Right cardiac atrium (tissue), 5 donors: ENCODE measurements at regions not wholly inside any gene's neighbourhood (a gene's known extent, or its start where the extent isn't known, plus 50 kb on each side); places are given as distances from the start of the nearest gene placed in this dataset.

Experiments used
- ATAC-seq, 2 donors: fragments of 200-7000 bp; cut with Tn5 transposase; one replicate each; pipeline versions ENCODE4 v1.8.0 to v1.9.1; 2020; ENCODE audit warnings: moderate library complexity in 2 of 2, mild to moderate bottlenecking in 1 of 2
- DNase-seq, 3 donors: peaks; one replicate each; pipeline ENCODE4 v3.0.0-alpha.2; 2020
- H3K27ac ChIP-seq: one replicate; pipeline ENCODE4 v1.5.1; 2013; ENCODE audit warnings: mild to moderate bottlenecking, low read length, control low read depth, moderate library complexity
- H3K27me3 ChIP-seq: one replicate; pipeline ENCODE4 v1.6.1; 2013; ENCODE audit not compliant: control insufficient read depth, insufficient read depth
- H3K4me1 ChIP-seq: one replicate; pipeline ENCODE4 v1.6.1; 2013; ENCODE audit warnings: low read length; ENCODE audit not compliant: control insufficient read depth, insufficient read depth
- H3K4me3 ChIP-seq: one replicate; pipeline ENCODE4 v1.5.1; 2013; ENCODE audit warnings: low read length, control low read depth
- H3K9me3 ChIP-seq: one replicate; pipeline ENCODE4 v1.6.1; 2013; ENCODE audit warnings: low read length; ENCODE audit not compliant: control insufficient read depth
- WGBS: extraction: QIAGEN DNeasy Blood & Tissue Kit; methylation state at CpG from one replicate; pipeline ENCODE4 v1.1.7; 2013; 5-methylcytosine and 5-hydroxymethylcytosine counted together
- intact Hi-C, 4 donors: fragments of 100-400 bp; cut with DNase I; formaldehyde crosslinking; loops; one replicate each; pipeline versions ENCODE4 v1.11.0 to v1.14.0; 2022 to 2023
- donor health status: healthy with polysubstance abuse.
- donor health status: DM: no; HTN: yes; CAD: no.
- donor health status: DM: no; HTN: no; CAD: no.
- donor health status: DM: no; HTN: yes; CAD: no; lungs with severe emphysema.
- donor health status: DM: yes; HTN: yes; CAD: no.

DNA sequence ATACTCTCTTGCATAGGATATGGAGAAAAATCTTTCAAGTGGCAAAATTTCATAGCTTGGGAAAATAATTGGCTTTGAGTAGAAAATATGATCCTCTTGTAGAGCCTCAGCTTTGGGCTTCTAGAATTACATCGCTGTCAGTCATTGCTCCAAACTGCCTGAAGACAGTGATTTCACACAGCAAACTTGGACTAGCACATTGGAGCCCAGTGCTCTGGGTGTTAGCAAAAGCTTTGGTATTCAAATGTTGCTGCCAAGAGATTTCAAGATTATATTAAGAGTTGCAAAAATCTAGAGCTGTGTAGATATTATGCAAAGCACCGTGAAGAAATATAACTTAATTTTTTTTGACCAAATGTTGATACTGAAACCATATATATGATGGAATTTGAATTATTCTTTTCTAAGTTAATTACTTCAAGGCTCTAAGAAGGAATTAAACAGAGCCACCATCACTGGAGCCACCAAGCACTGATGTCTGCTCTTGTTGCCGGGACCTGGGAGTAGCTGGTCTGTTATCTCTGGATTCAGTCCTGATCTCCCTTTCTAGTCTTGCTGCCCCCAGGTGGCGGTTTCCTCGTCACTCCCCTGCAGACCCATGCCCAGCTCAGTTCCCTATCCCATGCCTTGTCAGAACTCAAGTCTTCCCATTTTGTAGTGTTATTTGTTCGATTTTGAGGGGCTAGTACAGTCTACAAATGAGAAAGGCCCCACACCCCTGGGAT lies 260.7 kb upstream of the SFRP2 start:
- Histone ChIP-seq H3K4me1 (no peaks in the 10 kb centered on the region), H3K4me3 (no peak overlapping the region), H3K9me3 (no peaks in the 10 kb centered on the region), H3K27ac (no peak overlapping the region), H3K27me3 (no peaks in the 10 kb centered on the region)
- 54% methylated on average over 6 of the region's 6 CpGs for WGBS
- intact Hi-C loops, result no loop called here
- peak in 1 of 2 donors; percentile 31 for ATAC-seq
- DNase-seq, result no peak

DNA sequence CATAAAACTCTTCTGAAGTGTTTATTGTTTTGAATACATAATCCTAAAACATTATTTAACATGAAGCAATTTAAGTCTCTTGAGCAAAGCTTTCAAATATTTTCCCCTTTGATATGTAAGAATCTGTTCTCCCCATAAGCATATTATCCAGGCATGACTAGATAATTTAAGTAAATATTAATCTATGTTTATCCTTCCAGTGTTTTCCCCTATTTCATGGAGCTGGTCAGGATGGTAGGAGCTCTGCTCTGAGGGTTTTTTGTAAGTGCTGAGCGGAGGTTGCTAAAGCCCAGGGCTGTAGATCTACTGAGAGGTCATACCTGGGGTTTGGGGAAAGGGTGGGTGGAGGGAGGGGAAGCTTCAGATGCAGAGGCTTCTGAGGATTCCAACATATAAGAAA lies 258.9 kb upstream of the SFRP2 start:
- H3K27ac ChIP-seq, result no peak overlapping the region
- ATAC-seq, result no peak
- no peak for DNase-seq
- no peaks in the 10 kb centered on the region for H3K27me3 ChIP-seq
- H3K4me1 ChIP-seq, result no peaks in the 10 kb centered on the region
- intact Hi-C loops, result no loop called here
- no peaks in the 10 kb centered on the region for H3K9me3 ChIP-seq
- 89% methylated on average over 1 of the region's 1 CpG for WGBS
- H3K4me3 ChIP-seq, result no peak overlapping the region

DNA sequence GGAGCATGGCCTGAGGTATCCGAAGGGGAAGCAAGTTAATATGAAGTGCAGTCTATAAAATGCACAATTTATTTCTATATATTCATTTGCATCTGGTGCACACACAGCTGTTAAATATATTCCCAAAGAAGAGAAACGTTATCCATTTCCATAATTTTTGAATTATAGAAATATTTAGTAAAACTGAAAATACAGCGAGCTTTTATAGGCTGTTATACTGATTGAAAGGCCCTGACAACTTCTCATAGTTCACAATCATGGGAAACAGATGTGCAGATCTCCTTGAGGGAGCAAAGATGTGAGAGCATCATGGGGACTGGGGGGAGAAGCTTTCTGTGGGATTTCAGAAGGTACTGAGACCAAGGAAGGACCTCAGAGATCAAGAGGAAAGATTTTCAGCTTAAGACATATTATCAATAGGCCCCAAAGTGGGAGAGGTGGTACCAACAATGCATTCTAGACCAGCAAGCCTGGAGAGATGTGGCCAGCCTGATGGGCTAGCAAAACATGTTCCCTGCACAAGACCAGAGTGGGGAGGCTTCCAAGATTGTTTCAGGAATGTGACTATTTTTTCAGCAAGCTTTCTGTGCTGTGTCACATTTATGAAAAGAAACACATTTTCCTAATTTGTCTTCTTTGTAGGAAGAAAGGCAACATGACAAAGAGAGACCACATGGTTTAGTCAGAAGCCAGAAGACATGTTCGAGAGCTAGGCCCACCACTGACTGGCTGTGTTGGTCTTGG lies 256.0 kb upstream of the SFRP2 start:
- no peak overlapping the region for H3K4me3 ChIP-seq
- intact Hi-C loops, result no loop called here
- WGBS, result 74% methylated on average over 4 of the region's 4 CpGs
- H3K4me1 ChIP-seq, result no peaks in the 10 kb centered on the region
- H3K27me3 ChIP-seq, result no peaks in the 10 kb centered on the region
- DNase-seq, result no peak
- no peak for ATAC-seq
- no peaks in the 10 kb centered on the region for H3K9me3 ChIP-seq
- H3K27ac ChIP-seq, result no peak overlapping the region

DNA sequence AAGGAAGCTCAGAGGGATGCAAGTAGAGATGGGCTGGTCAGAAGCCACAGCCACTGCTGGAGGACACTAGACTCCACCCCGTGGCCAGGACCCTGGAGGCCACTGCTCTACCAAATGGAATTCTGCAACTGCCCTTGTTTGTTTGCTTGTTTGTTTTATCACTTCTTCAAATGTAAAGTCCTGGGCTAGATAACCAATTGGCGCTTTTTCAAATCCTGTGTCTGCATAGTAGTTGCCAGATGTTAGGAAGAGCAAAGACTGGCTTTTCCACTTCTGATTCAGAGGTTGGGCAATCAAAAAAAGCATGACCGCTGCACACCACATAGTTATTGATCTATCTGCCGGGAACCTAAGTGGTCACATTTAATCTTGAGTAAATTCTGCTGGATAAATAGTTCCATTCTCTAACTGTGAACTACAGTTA lies 255.2 kb upstream of the SFRP2 start:
- WGBS, result 79% methylated on average over 4 of the region's 4 CpGs
- Histone ChIP-seq H3K27me3 (no peaks in the 10 kb centered on the region), H3K27ac (no peak overlapping the region), H3K4me1 (no peaks in the 10 kb centered on the region), H3K9me3 (no peaks in the 10 kb centered on the region), H3K4me3 (no peak overlapping the region)
- ATAC-seq (no peak), DNase-seq (no peak)
- intact Hi-C loops, result no loop called here

DNA sequence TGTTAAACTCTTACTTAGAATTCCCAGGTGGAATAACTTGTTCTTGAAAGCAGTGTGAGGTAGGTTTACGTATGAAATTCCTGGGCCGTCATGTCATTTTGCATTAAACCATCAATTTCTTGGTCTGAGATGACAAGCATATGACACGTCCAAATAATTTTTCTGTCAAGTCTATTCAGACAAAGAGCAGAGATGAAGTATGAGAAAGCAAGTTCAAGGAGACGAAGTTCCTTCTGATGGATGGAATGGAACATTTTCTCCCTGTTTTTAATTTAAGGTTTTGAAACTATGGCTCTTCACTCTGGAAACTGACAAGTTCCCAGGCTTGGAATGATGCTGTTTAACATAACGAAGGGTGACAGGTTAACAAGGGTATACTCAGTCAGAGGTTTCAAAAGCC lies 252.8 kb upstream of the SFRP2 start:
- intact Hi-C loops, result no loop called here
- H3K4me3 ChIP-seq, result no peak overlapping the region
- no peaks in the 10 kb centered on the region for H3K27me3 ChIP-seq
- no peaks in the 10 kb centered on the region for H3K4me1 ChIP-seq
- DNase-seq, result no peak
- H3K9me3 ChIP-seq, result no peaks in the 10 kb centered on the region
- no peak for ATAC-seq
- WGBS, result 84% methylated on average over 5 of the region's 5 CpGs
- no peak overlapping the region for H3K27ac ChIP-seq

DNA sequence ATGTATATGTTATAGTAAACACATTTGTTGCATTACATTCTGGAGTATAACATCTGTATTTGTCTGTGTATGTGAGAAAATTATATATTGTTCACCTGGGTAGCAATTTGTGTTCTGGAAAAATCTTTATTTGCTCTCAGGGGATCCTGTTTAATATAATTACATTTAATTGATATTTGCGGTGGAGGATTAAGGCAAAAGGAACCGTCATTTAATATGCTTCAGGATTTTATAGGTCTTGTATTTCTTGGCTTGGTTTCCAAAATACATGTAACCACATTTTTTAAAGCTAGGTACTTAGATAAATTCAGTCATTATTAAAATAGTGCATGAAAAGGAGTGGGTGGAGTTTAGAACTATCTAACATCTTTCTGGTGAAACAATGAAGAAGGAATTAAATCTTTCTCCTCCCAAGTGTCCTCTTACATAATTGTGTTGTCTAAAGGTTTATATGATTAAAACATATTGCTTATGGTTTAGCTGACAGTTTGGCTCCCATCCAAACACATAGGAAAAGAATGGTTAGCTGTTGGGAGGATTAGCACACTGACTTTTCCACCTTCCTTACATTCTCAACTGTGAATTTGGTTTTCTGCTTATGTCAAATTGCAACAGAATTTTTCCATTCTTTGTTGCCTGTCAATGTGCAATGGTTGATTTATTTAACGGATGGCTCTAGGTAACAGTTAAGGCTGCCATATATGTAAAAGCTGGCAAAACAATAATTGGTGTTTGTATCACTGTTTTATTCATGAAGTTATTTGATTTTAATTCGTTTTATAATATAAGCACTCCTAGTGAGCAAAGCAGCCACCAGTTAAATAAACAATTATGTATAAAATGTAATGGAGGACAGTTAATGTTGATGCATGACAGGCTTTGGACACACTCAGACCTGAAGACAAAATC lies 250.8 kb upstream of the SFRP2 start:
- Histone ChIP-seq H3K4me3 (no peak overlapping the region), H3K27me3 (no peaks in the 10 kb centered on the region), H3K9me3 (no peaks in the 10 kb centered on the region), H3K27ac (no peak overlapping the region), H3K4me1 (no peaks in the 10 kb centered on the region)
- ATAC-seq, result no peak
- intact Hi-C loops, result no loop called here
- no peak for DNase-seq
- 70% methylated on average over 4 of the region's 4 CpGs for WGBS

DNA sequence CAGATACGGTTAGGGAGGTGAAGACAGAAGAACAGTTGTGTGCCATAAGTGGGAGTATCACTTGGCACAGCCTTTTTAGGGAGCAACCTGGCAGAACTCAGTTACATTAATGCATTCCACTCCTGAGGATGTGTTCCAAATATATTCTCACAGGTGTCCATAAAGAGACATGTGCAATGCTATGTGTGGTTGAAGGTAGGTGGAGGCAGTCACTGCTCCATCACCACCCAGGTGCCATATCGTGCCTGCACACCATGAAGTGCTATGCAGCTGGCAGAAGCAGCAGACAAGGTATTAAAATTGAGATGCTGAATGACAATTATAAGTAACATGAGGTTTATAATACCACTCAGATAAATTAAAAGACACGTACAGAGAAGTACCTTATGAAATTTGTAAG lies 248.0 kb upstream of the SFRP2 start:
- ATAC-seq, result no peak
- Histone ChIP-seq H3K27ac (no peak overlapping the region), H3K27me3 (no peaks in the 10 kb centered on the region), H3K4me1 (no peaks in the 10 kb centered on the region), H3K4me3 (no peak overlapping the region), H3K9me3 (no peaks in the 10 kb centered on the region)
- intact Hi-C loops, result no loop called here
- no peak for DNase-seq
- 77% methylated on average over 3 of the region's 3 CpGs for WGBS

DNA sequence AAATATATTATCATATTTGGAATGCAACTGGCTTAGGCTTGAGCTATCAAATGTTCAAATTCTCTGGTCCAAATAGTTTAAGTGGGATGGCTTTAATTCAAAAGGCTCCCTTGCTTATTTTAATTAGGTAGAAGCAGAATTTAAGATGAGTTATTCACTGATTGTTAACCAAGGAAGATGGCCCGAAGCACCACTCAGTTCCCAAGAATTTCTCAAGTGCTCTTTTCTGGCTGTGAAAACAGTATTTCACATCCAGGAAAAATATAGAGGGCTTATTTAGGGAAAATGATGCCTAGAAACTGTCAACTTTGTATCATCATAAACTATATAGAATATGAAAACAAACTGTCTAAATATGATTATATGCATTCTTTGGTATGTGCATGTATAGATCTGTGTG lies 246.5 kb upstream of the SFRP2 start:
- Histone ChIP-seq H3K4me3 (no peak overlapping the region), H3K27me3 (no peaks in the 10 kb centered on the region), H3K4me1 (no peaks in the 10 kb centered on the region), H3K9me3 (no peaks in the 10 kb centered on the region), H3K27ac (no peak overlapping the region)
- WGBS, result 52% methylated on average over 1 of the region's 1 CpG
- intact Hi-C loops, result no loop called here
- ATAC-seq, result no peak
- no peak for DNase-seq

DNA sequence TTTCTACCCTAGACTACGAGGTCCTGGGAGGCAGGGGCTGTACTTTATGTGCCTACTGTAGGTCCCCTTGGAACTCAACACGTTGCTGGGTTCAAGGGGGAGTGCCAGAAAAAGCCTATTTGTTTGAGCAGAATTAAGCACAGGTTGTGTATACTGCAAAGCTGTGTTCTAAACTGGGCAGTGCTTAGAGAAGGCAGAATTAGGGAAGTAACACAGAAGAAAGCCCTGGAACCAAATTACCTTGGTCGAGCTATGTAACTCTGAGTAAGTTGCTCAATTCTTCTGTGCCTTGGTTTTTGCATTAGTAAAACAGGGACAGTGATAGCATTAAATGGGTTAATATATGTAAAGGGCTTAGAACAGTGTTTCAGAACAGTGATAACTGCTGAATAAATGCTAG lies 245.0 kb upstream of the SFRP2 start:
- ATAC-seq, result no peak
- no peak for DNase-seq

DNA sequence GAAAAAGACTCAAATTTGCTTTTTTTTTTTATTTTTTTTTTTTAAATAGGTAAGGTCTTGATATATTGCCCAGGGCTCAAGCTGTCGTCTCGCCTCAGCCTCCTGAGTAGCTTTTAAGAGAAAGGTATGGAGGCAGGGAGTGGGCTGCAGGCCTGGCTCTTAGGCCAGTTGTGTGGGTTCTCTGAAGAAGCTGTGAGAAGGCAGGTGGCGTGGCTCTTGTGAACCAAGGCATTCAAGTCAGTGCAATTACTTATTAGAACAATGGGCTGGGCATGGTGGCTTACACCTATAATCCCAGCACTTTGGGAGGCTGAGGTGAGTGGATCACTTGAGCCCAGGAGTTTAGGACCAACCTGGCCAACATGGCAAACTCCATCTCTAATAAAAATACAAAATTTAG lies 244.0 kb upstream of the SFRP2 start:
- H3K9me3 ChIP-seq, result no peaks in the 10 kb centered on the region
- 85% methylated on average over 3 of the region's 3 CpGs for WGBS

More for the DNA sequence above, 245.0 kb upstream of the SFRP2 start:
- WGBS, result 67% methylated on average over 3 of the region's 3 CpGs
- intact Hi-C loops, result no loop called here
- Histone ChIP-seq H3K9me3 (no peaks in the 10 kb centered on the region), H3K4me1 (no peaks in the 10 kb centered on the region), H3K27ac (no peak overlapping the region), H3K4me3 (no peak overlapping the region), H3K27me3 (no peaks in the 10 kb centered on the region)

DNA sequence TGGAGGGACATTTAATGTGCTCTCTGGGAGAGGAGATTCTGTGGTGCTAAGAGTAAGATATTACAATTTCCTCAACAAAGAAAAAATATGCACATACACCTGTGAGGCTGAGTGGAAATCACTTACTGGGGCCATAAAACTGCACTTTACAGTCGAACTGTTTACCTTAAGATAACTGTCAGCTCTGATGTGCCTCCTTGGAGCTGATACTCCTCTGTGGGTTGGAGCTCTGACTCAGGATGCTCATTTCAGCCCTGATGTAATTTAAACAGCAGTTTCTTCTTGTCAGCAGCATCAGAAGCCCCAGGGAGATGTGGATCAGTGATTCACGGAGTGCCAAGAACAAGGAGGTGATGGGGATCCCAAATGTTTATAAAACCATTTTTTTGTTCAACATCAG lies 241.9 kb upstream of the SFRP2 start:
- no peak overlapping the region for H3K4me3 ChIP-seq
- DNase-seq (no peak), ATAC-seq (no peak)
- H3K9me3 ChIP-seq, result no peaks in the 10 kb centered on the region
- 45% methylated on average over 2 of the region's 2 CpGs for whole genome bisulfite sequencing
- no peak overlapping the region for H3K27ac ChIP-seq
- no peaks in the 10 kb centered on the region for H3K27me3 ChIP-seq
- no peaks in the 10 kb centered on the region for H3K4me1 ChIP-seq
- intact Hi-C loops, result no loop called here

More for the DNA sequence above, 244.0 kb upstream of the SFRP2 start:
- ATAC-seq, result no peak
- H3K27ac ChIP-seq, result no peak overlapping the region
- H3K27me3 ChIP-seq, result no peaks in the 10 kb centered on the region
- intact Hi-C loops, result no loop called here
- DNase-seq, result no peak
- H3K4me3 ChIP-seq, result no peak overlapping the region
- no peaks in the 10 kb centered on the region for H3K4me1 ChIP-seq
